H1 (cell line): ENCODE measurements at regions not wholly inside any gene's neighbourhood (a gene's known extent, or its start where the extent isn't known, plus 50 kb on each side); places are given as distances from the start of the nearest gene placed in this dataset.

ENCODE experiments used
- EP300 ChIP-seq, 2 experiments: IDR thresholded peaks; 1 replicate in 1 of 2; 2 replicates in 1 of 2; pipeline ENCODE4 v1.6.1; 2011 to 2012; ENCODE audit warnings: low read depth in 2 of 2, low read length in 2 of 2, mild to moderate bottlenecking in 2 of 2, borderline replicate concordance in 1 of 2, inconsistent platforms in 1 of 2, moderate library complexity in 1 of 2
- EZH2 ChIP-seq: fragments of 200-600 bp; sonication (generic); IDR thresholded peaks from 2 replicates; pipeline ENCODE4 v1.7.1; 2012; ENCODE audit warnings: low read depth, mild to moderate bottlenecking, moderate library complexity, low read length, inconsistent platforms; ENCODE audit not compliant: severe bottlenecking
- JUN ChIP-seq: IDR thresholded peaks from 2 replicates; pipeline ENCODE4 v1.6.1; 2011; ENCODE audit warnings: low read depth, mild to moderate bottlenecking, improper control_type of control experiment, low read length
- POLR2A ChIP-seq, 2 experiments: IDR thresholded peaks; 1 replicate in 1 of 2; 2 replicates in 1 of 2; pipeline ENCODE4 v1.6.1; 2011; ENCODE audit warnings: low read depth in 2 of 2, low read length in 2 of 2, mild to moderate bottlenecking in 2 of 2; ENCODE audit errors: control extremely low read depth in 1 of 2
- POLR2AphosphoS5 ChIP-seq: IDR thresholded peaks from 2 replicates; pipeline ENCODE4 v1.6.1; 2011; ENCODE audit warnings: low read depth, low read length
- SUZ12 ChIP-seq: fragments of 200-600 bp; sonication (generic); IDR thresholded peaks from 2 replicates; pipeline ENCODE4 v1.6.1; 2012; ENCODE audit warnings: mild to moderate bottlenecking, inconsistent platforms, low read length, moderate library complexity, mixed read lengths
- YY1 ChIP-seq: IDR thresholded peaks from 2 replicates; pipeline ENCODE4 v1.6.1; 2011; ENCODE audit warnings: low read depth, mild to moderate bottlenecking, low read length
- TF ChIP-seq, protein P1 (sequence below), 3 experiments: IDR thresholded peaks; 1 replicate in 2 of 3; 2 replicates in 1 of 3; pipeline versions ENCODE4 v1.5.1 to v1.6.1; 2011; ENCODE audit warnings: low read length in 3 of 3, mild to moderate bottlenecking in 3 of 3, inconsistent platforms in 2 of 3, low read depth in 1 of 3, moderate library complexity in 1 of 3; ENCODE audit not compliant: insufficient read depth in 1 of 3; ENCODE audit errors: control extremely low read depth in 1 of 3
- TF ChIP-seq, protein P2 (sequence below): IDR thresholded peaks from 2 replicates; pipeline ENCODE4 v1.6.1; 2012; ENCODE audit warnings: inconsistent platforms

DNA sequence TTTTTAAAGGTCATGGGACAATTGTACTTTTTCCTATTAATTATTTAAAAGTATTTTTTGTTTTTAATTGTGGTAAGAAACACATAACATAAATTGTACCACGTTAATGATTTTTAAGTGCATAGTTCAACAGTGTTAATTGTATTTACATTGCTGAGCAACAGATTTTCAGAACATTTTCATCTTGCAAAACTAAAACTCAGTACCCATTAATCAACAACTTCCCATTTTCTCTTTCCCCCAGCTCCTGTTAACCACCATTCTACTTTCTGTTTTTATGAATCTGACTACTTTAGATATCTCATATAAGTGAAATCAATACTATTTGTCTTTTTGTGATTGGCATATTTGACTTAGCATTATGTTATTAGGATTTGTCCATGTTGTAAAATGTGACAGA lies 483.9 kb upstream of the ZNF804A start:
- TF ChIP-seq, protein P1, sequence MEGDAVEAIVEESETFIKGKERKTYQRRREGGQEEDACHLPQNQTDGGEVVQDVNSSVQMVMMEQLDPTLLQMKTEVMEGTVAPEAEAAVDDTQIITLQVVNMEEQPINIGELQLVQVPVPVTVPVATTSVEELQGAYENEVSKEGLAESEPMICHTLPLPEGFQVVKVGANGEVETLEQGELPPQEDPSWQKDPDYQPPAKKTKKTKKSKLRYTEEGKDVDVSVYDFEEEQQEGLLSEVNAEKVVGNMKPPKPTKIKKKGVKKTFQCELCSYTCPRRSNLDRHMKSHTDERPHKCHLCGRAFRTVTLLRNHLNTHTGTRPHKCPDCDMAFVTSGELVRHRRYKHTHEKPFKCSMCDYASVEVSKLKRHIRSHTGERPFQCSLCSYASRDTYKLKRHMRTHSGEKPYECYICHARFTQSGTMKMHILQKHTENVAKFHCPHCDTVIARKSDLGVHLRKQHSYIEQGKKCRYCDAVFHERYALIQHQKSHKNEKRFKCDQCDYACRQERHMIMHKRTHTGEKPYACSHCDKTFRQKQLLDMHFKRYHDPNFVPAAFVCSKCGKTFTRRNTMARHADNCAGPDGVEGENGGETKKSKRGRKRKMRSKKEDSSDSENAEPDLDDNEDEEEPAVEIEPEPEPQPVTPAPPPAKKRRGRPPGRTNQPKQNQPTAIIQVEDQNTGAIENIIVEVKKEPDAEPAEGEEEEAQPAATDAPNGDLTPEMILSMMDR (IDR thresholded peaks at IDR 0.05; ENCODE audit: control extremely low read depth in 1 of 3, insufficient read depth in 1 of 3, low read depth in 1 of 3, low read length in 3 of 3), result no peak
- TF ChIP-seq POLR2A (IDR thresholded peaks at IDR 0.05; ENCODE audit: control extremely low read depth in 1 of 2, low read depth in 2 of 2, low read length in 2 of 2), result no peak
- no peak for TF ChIP-seq JUN
- TF ChIP-seq SUZ12, result no peak
- TF ChIP-seq EP300 (IDR thresholded peaks at IDR 0.05; ENCODE audit: borderline replicate concordance in 1 of 2, low read depth in 2 of 2, low read length in 2 of 2), result no peak
- TF ChIP-seq, protein P2, sequence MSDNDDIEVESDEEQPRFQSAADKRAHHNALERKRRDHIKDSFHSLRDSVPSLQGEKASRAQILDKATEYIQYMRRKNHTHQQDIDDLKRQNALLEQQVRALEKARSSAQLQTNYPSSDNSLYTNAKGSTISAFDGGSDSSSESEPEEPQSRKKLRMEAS, result no peak
- no peak for TF ChIP-seq EZH2
- TF ChIP-seq POLR2AphosphoS5, result no peak
- no peak for TF ChIP-seq YY1
